SK-N-SH treated with all-trans-retinoic acid at 6 μM for 48 hours (cell line): ENCODE measurements at regions not wholly inside any gene's neighbourhood (a gene's known extent, or its start where the extent isn't known, plus 50 kb on each side); places are given as distances from the start of the nearest gene placed in this dataset.

Experiments
- ATAC-seq: fragments of 200-7000 bp; cut with Tn5 transposase; 3 replicates; pipeline ENCODE4 v1.9.1; 2020; ENCODE audit warnings: mild to moderate bottlenecking, moderate library complexity
- ARNTL ChIP-seq: fragments of 450-650 bp; formaldehyde crosslinking; IDR thresholded peaks from 2 replicates; pipeline ENCODE4 v1.5.0; 2020; ENCODE audit warnings: low read depth, mild to moderate bottlenecking, moderate library complexity, borderline replicate concordance
- BACH2 ChIP-seq: fragments of 250-450 bp; sonication (Bioruptor Pico); IDR thresholded peaks from 2 replicates; pipeline ENCODE4 v1.9.0; 2021; ENCODE audit warnings: mild to moderate bottlenecking, borderline replicate concordance
- CSDC2 ChIP-seq: fragments of 250-450 bp; sonication (Bioruptor Pico); IDR thresholded peaks from 2 replicates; pipeline ENCODE4 v1.5.0; 2020; ENCODE audit warnings: mild to moderate bottlenecking, moderate library complexity
- GLIS3 ChIP-seq: fragments of 250-450 bp; sonication (Bioruptor Pico); IDR thresholded peaks from 2 replicates; pipeline ENCODE4 v1.5.0; 2020; ENCODE audit warnings: mild to moderate bottlenecking, moderate library complexity
- ISL1 ChIP-seq: fragments of 250-450 bp; sonication (Bioruptor Pico); IDR thresholded peaks from 2 replicates; pipeline ENCODE4 v2.1.2; 2022; ENCODE audit warnings: mild to moderate bottlenecking, moderate library complexity
- OSR1 ChIP-seq: fragments of 250-450 bp; sonication (Bioruptor Pico); IDR thresholded peaks from 2 replicates; pipeline ENCODE4 v1.8.0; 2022; ENCODE audit warnings: moderate library complexity, mild to moderate bottlenecking, inconsistent platforms
- PPARA ChIP-seq: fragments of 250-450 bp; sonication (Bioruptor Pico); IDR thresholded peaks from 2 replicates; pipeline ENCODE4 v1.5.0; 2020; ENCODE audit warnings: mild to moderate bottlenecking, borderline replicate concordance
- RARB ChIP-seq: fragments of 250-450 bp; sonication (Bioruptor Pico); IDR thresholded peaks from 2 replicates; pipeline ENCODE4 v1.8.0; 2021; ENCODE audit warnings: mild to moderate bottlenecking, moderate library complexity
- SNAI2 ChIP-seq: fragments of 250-450 bp; sonication (Bioruptor Pico); IDR thresholded peaks from 2 replicates; pipeline ENCODE4 v1.5.0; 2020; ENCODE audit warnings: mild to moderate bottlenecking, moderate library complexity
- TCF4 ChIP-seq: fragments of 250-450 bp; sonication (Bioruptor Pico); IDR thresholded peaks from 2 replicates; pipeline ENCODE4 v1.8.0; 2021; ENCODE audit warnings: mild to moderate bottlenecking, moderate library complexity, borderline replicate concordance
- TOX ChIP-seq: fragments of 250-450 bp; sonication (Bioruptor Pico); IDR thresholded peaks from 2 replicates; pipeline ENCODE4 v1.8.0; 2021; ENCODE audit warnings: mild to moderate bottlenecking, moderate library complexity, borderline replicate concordance
- ZC3H10 ChIP-seq: fragments of 250-450 bp; sonication (Bioruptor Pico); IDR thresholded peaks from 2 replicates; pipeline ENCODE4 v1.5.1; 2021; ENCODE audit warnings: mild to moderate bottlenecking, moderate library complexity
- ZFP30 ChIP-seq: fragments of 450-650 bp; formaldehyde crosslinking; IDR thresholded peaks from 2 replicates; pipeline ENCODE4 v1.5.0; 2022; ENCODE audit warnings: mild to moderate bottlenecking, moderate library complexity
- ZNF565 ChIP-seq: fragments of 450-650 bp; formaldehyde crosslinking; conservative IDR thresholded peaks from 2 replicates; pipeline ENCODE4 v1.5.0; 2020; ENCODE audit warnings: low read depth, mild to moderate bottlenecking, moderate library complexity
- ZNF8 ChIP-seq: fragments of 450-650 bp; formaldehyde crosslinking; IDR thresholded peaks from 2 replicates; pipeline ENCODE4 v1.5.0; 2020; ENCODE audit warnings: mild to moderate bottlenecking, moderate library complexity
- TF ChIP-seq, protein P1 (sequence below): fragments of 250-450 bp; sonication (Bioruptor Pico); IDR thresholded peaks from 2 replicates; pipeline ENCODE4 v1.8.0; 2020; ENCODE audit warnings: mild to moderate bottlenecking, moderate library complexity, borderline replicate concordance
- TF ChIP-seq, protein P2 (sequence below): fragments of 250-450 bp; sonication (Bioruptor Pico); IDR thresholded peaks from 2 replicates; pipeline ENCODE4 v1.8.0; 2021; ENCODE audit warnings: low read depth, mild to moderate bottlenecking, moderate library complexity, borderline replicate concordance
- TF ChIP-seq, protein P3 (sequence below): fragments of 250-450 bp; sonication (Bioruptor Pico); IDR thresholded peaks from 2 replicates; pipeline ENCODE4 v1.5.1; 2020; ENCODE audit warnings: low read depth, mild to moderate bottlenecking, moderate library complexity
- TF ChIP-seq, protein P4 (sequence below): fragments of 250-450 bp; sonication (Bioruptor Pico); IDR thresholded peaks from 2 replicates; pipeline ENCODE4 v1.5.0; 2020; ENCODE audit warnings: mild to moderate bottlenecking, moderate library complexity

DNA sequence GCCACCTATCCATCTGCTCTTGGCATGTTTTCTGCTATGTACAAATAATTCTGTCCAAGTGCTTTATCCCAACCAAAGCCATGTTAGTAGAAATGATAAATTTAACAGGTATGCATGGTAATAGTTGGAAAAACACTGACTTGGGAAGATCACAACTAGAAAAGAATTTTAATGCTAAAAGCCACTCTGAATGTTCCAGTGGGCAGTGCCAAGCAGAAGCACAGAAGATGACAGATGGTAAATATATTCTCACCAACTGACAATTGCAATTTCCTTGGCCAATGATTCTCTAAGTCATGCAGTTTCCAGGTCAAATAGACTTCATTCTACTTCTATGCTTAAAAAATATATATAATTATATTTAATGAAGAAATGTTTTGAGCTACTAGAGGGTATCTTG is 83.6 kb upstream of the SEMA3C start:
- no peak for ATAC-seq

DNA sequence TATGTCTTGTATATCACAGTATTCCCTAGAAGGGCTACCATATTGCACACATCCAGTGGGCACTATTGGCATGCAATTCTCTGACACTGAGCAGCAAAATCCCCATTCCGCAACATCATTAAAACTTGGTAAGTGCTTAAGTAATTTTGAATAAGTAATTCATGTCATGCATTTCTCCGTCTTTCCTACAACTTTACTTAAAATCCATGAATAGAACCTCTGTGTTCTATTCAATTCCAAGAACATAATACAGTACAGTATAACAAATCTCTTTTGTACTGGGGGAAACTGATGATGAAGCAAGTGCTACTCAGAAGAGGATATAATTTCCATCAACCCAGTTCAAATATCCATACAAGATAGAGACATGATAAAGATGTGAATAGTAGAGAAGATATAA is 80.9 kb upstream of the SEMA3C start:
- TF ChIP-seq, protein P1, sequence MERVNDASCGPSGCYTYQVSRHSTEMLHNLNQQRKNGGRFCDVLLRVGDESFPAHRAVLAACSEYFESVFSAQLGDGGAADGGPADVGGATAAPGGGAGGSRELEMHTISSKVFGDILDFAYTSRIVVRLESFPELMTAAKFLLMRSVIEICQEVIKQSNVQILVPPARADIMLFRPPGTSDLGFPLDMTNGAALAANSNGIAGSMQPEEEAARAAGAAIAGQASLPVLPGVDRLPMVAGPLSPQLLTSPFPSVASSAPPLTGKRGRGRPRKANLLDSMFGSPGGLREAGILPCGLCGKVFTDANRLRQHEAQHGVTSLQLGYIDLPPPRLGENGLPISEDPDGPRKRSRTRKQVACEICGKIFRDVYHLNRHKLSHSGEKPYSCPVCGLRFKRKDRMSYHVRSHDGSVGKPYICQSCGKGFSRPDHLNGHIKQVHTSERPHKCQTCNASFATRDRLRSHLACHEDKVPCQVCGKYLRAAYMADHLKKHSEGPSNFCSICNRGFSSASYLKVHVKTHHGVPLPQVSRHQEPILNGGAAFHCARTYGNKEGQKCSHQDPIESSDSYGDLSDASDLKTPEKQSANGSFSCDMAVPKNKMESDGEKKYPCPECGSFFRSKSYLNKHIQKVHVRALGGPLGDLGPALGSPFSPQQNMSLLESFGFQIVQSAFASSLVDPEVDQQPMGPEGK (CRISPR knock-in tag) = no peak
- TF ChIP-seq BACH2 = no peak
- TF ChIP-seq TOX (CRISPR knock-in tag) = no peak
- no peak for TF ChIP-seq CSDC2 (CRISPR knock-in tag)
- TF ChIP-seq RARB (CRISPR knock-in tag) = no peak
- TF ChIP-seq ZFP30 (CRISPR knock-in tag) = no peak
- TF ChIP-seq ARNTL (CRISPR knock-in tag) = no peak
- TF ChIP-seq ZNF8 = no peak
- TF ChIP-seq ISL1 (CRISPR knock-in tag) = no peak
- TF ChIP-seq ZC3H10 (CRISPR knock-in tag) = no peak
- no peak for TF ChIP-seq OSR1 (CRISPR knock-in tag)
- TF ChIP-seq, protein P2, sequence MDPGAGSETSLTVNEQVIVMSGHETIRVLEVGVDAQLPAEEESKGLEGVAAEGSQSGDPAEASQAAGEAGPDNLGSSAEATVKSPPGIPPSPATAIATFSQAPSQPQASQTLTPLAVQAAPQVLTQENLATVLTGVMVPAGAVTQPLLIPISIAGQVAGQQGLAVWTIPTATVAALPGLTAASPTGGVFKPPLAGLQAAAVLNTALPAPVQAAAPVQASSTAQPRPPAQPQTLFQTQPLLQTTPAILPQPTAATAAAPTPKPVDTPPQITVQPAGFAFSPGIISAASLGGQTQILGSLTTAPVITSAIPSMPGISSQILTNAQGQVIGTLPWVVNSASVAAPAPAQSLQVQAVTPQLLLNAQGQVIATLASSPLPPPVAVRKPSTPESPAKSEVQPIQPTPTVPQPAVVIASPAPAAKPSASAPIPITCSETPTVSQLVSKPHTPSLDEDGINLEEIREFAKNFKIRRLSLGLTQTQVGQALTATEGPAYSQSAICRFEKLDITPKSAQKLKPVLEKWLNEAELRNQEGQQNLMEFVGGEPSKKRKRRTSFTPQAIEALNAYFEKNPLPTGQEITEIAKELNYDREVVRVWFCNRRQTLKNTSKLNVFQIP (CRISPR knock-in tag) = no peak
- TF ChIP-seq PPARA = no peak
- no peak for TF ChIP-seq ZNF565
- TF ChIP-seq SNAI2 (CRISPR knock-in tag) = no peak
- TF ChIP-seq, protein P3, sequence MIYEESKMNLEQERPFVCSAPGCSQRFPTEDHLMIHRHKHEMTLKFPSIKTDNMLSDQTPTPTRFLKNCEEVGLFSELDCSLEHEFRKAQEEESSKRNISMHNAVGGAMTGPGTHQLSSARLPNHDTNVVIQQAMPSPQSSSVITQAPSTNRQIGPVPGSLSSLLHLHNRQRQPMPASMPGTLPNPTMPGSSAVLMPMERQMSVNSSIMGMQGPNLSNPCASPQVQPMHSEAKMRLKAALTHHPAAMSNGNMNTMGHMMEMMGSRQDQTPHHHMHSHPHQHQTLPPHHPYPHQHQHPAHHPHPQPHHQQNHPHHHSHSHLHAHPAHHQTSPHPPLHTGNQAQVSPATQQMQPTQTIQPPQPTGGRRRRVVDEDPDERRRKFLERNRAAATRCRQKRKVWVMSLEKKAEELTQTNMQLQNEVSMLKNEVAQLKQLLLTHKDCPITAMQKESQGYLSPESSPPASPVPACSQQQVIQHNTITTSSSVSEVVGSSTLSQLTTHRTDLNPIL (CRISPR knock-in tag) = no peak
- no peak for TF ChIP-seq GLIS3
- no peak for ATAC-seq

More for the DNA sequence above, 83.6 kb upstream of the SEMA3C start:
- TF ChIP-seq ISL1 (CRISPR knock-in tag) = 0 out of 2 replicates have a peak, but pooled peaks have one; percentile 27
- no peak for TF ChIP-seq CSDC2 (CRISPR knock-in tag)
- TF ChIP-seq, all 23 proteins: peak for 1

DNA sequence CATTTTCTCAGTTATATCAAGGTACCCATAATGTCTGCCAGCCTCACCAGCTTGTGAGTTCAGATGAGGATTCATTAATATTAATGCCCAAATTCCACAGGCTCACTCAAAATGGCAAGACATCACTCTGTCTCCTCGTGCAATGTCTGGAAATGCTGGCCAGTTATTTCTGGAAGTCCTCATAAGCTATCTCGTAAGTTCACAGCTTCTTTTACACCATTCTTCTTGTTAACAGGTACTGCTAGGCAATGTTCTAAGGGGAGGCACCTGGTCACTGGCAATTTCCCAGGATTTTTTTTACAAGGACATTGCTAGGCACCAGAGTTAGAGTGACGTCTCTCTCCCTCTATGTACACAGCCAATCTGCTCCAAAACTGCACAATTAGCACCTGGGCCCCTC is 80.2 kb upstream of the SEMA3C start:
- TF ChIP-seq BACH2 (no peak), ZC3H10 (CRISPR knock-in tag) (no peak), TOX (CRISPR knock-in tag) (no peak), ARNTL (CRISPR knock-in tag) (no peak), ZNF8 (no peak), ZFP30 (CRISPR knock-in tag) (no peak), TCF4 (CRISPR knock-in tag) (no peak), CSDC2 (CRISPR knock-in tag) (no peak), GLIS3 (no peak), RARB (CRISPR knock-in tag) (no peak)
- TF ChIP-seq, protein P4, sequence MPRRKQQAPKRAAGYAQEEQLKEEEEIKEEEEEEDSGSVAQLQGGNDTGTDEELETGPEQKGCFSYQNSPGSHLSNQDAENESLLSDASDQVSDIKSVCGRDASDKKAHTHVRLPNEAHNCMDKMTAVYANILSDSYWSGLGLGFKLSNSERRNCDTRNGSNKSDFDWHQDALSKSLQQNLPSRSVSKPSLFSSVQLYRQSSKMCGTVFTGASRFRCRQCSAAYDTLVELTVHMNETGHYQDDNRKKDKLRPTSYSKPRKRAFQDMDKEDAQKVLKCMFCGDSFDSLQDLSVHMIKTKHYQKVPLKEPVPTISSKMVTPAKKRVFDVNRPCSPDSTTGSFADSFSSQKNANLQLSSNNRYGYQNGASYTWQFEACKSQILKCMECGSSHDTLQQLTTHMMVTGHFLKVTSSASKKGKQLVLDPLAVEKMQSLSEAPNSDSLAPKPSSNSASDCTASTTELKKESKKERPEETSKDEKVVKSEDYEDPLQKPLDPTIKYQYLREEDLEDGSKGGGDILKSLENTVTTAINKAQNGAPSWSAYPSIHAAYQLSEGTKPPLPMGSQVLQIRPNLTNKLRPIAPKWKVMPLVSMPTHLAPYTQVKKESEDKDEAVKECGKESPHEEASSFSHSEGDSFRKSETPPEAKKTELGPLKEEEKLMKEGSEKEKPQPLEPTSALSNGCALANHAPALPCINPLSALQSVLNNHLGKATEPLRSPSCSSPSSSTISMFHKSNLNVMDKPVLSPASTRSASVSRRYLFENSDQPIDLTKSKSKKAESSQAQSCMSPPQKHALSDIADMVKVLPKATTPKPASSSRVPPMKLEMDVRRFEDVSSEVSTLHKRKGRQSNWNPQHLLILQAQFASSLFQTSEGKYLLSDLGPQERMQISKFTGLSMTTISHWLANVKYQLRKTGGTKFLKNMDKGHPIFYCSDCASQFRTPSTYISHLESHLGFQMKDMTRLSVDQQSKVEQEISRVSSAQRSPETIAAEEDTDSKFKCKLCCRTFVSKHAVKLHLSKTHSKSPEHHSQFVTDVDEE = no peak
- TF ChIP-seq, protein P3 (CRISPR knock-in tag) = no peak
- TF ChIP-seq, protein P1 (CRISPR knock-in tag) = no peak
- ATAC-seq = no peak
